GM23248 (cell line): ENCODE measurements at regions not wholly inside any gene's neighbourhood (a gene's known extent, or its start where the extent isn't known, plus 50 kb on each side); places are given as distances from the start of the nearest gene placed in this dataset.

ENCODE experiments used
- EZH2 ChIP-seq: fragments of 200-600 bp; sonication (generic); IDR thresholded peaks from 2 replicates; pipeline ENCODE4 v1.6.1; 2018; ENCODE audit warnings: antibody characterized with exemption, mild to moderate bottlenecking; ENCODE audit not compliant: insufficient read depth, poor library complexity, severe bottlenecking
- EZH2phosphoT487 ChIP-seq: fragments of 200-600 bp; sonication (generic); IDR thresholded peaks from 2 replicates; pipeline ENCODE4 v1.6.1; 2018; ENCODE audit warnings: antibody characterized with exemption, moderate library complexity, mild to moderate bottlenecking, low read depth; ENCODE audit not compliant: insufficient read depth

DNA sequence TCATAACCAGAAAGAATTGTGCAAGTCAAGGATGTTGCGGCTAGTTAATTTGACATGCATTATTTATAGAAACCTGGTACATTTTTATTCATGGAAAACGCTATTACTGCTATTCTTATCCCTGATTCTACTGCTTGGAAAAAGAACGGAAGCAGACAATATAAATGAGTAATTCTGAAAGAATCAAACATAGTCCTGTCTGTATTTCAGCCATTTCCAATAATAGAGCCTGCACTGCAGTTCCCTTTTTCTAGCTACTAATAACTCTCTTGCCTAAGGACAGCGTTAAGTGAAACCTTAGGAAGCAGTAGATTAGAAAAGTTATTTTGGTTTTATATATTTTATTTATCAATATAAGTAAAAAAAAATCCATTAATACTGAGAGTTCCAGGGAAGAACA is 414.9 kb downstream of the CYLC2 start:
- TF ChIP-seq EZH2 (no peak), EZH2phosphoT487 (no peak)
